Neural crest cell (in vitro differentiated cells): ENCODE measurements at regions not wholly inside any gene's neighbourhood (a gene's known extent, or its start where the extent isn't known, plus 50 kb on each side); places are given as distances from the start of the nearest gene placed in this dataset.
A peak's percentile ranks its signal among the peaks of the same experiment; 100 is the strongest.

ENCODE experiments used
- DNase-seq: peaks from one replicate; pipeline ENCODE4 v3.0.0; 2021; ENCODE audit warnings: low read depth, mixed read lengths, low spot score
- H3K27ac Mint-ChIP-seq: one replicate; pipeline ENCODE4 v1.8.0; 2021; ENCODE audit warnings: mild to moderate bottlenecking, mixed read lengths; ENCODE audit not compliant: unreplicated experiment
- H3K27me3 Mint-ChIP-seq: 2 replicates; pipeline ENCODE4 v1.8.0; 2021; ENCODE audit warnings: low read depth, mild to moderate bottlenecking, mixed read lengths
- H3K36me3 Mint-ChIP-seq: 2 replicates; pipeline ENCODE4 v1.8.0; 2021; ENCODE audit warnings: low read depth, mild to moderate bottlenecking, mixed read lengths
- H3K4me1 Mint-ChIP-seq: 2 replicates; pipeline ENCODE4 v1.8.0; 2021; ENCODE audit warnings: mixed read lengths
- H3K4me3 Mint-ChIP-seq: one replicate; pipeline ENCODE4 v1.8.0; 2021; ENCODE audit warnings: mild to moderate bottlenecking, mixed read lengths
- H3K9me3 Mint-ChIP-seq: 2 replicates; pipeline ENCODE4 v1.8.0; 2021; ENCODE audit warnings: mixed read lengths
- CTCF ChIP-seq: fragments of 200-600 bp; sonication (generic); conservative IDR thresholded peaks from 2 replicates; pipeline ENCODE4 v1.5.0; 2021; ENCODE audit warnings: antibody characterized with exemption, mild to moderate bottlenecking

- DNase-seq = no peak
- H3K27ac Mint-ChIP-seq = no peak overlapping the region
- peaks cover 2% of the 10 kb centered on the region for H3K9me3 Mint-ChIP-seq
- TF ChIP-seq CTCF = no peak
- no peak overlapping the region for H3K4me3 Mint-ChIP-seq
- no peaks in the 10 kb centered on the region for H3K27me3 Mint-ChIP-seq
- H3K36me3 Mint-ChIP-seq = peaks cover under 1% of the 10 kb centered on the region
- H3K4me1 Mint-ChIP-seq = peaks cover 25% of the 10 kb centered on the region
Observed at GRCh38 chr6:91434576-91434975, 847.7 kb upstream of the MAP3K7 start.

DNA sequence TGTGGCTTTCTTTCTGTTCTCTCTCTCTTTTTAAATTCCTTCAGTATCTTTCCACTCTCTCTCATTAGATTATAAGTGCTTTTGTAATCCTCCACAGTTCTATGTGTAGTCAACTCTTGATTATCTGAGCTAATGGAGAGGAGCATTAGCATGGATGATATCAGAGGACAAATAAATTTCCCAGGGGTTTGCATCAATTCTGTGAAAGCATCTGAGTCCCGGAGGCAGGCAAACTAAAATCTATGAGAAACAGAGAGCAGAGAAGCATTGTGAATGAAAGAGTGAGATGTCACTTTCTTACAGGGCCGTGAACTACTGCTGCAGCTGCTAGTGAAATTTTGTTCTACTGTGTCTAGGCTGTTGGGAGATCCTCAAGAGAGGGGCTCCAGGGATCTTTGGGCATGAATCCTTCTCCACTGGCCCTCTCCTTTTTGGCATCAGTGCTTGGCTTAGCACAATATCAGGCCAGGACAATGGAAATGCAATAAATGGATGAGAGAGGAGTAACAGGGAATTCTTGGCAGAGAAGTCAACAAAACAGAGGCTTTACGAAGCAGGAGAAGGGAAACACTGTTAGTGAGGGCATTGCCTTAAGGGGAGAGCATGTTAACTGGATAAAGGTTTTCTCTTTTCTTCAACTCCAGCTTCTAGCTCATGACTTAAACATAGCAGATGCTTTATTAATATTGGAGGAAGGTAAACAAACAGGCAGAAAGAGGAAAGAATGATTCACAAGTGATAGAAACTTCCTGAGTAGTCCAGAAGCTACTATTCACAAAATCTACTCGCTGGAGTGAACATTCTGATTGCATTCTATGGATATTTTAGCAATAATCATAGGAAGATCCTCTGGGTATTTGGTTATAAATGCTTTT is 847.0 kb upstream of the MAP3K7 start:
- no peak for DNase-seq
- no peaks in the 10 kb centered on the region for H3K9me3 Mint-ChIP-seq
- no peak for TF ChIP-seq CTCF
- H3K4me1 Mint-ChIP-seq = peaks cover 22% of the 10 kb centered on the region
- H3K27me3 Mint-ChIP-seq = no peaks in the 10 kb centered on the region
- no peak overlapping the region for H3K4me3 Mint-ChIP-seq
- peak overlapping the region; percentile 1 for H3K27ac Mint-ChIP-seq
- no peaks in the 10 kb centered on the region for H3K36me3 Mint-ChIP-seq

DNA sequence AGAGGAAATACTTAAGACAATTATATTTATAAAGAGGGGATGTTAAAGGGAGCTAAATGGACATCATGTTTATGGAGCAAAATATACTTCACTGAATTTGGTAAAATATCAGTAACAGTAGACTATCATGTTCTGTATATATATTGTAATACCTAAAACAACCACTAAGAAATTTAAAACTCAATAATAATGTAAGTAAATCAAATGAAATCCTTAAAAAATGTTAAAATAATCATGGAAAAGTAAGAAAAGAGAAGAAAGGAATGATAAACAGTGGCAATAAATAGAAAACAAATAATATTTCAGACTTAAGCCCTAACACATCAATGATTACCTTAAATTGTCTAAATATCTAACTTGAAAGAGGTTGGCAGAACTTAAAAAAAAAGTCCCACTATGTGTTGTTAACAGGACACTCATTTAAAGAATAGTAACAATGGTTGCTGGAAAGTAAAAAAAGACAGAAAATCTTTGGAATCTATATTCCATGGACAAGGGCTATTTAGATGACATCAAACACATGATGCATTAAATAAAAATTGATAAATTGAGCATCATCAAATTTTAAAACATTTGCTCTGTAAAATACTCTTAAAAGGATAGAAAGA is 842.2 kb upstream of the MAP3K7 start:
- Mint-ChIP-seq H3K9me3 (no peaks in the 10 kb centered on the region), H3K4me1 (peaks cover 6% of the 10 kb centered on the region), H3K4me3 (no peak overlapping the region), H3K36me3 (peaks cover 2% of the 10 kb centered on the region), H3K27me3 (no peaks in the 10 kb centered on the region), H3K27ac (no peak overlapping the region)
- no peak for DNase-seq
- peak; percentile 44 for TF ChIP-seq CTCF

DNA sequence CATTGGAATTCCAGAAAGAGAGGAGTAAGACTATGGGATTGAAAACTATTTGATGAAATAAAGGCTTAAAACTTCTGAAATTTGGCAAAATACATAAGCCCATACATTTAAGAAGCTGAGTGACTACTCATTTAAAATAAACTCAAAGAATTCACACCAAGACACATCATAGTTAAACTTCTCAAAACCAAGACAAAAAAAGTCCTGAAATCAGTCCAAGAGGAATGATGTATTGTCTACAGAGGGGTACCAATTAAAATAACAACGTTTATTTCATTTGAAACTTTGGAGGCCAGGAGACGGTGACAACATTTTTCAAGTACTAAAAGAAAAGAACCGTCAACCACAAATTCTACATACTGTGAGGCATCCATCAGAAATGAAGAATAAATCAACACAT is 841.4 kb upstream of the MAP3K7 start:
- H3K4me1 Mint-ChIP-seq = no peaks in the 10 kb centered on the region
- H3K9me3 Mint-ChIP-seq = no peaks in the 10 kb centered on the region
- no peak overlapping the region for H3K27ac Mint-ChIP-seq
- no peak for TF ChIP-seq CTCF
- H3K27me3 Mint-ChIP-seq = no peaks in the 10 kb centered on the region
- H3K36me3 Mint-ChIP-seq = peaks cover 2% of the 10 kb centered on the region
- no peak for DNase-seq
- H3K4me3 Mint-ChIP-seq = no peak overlapping the region

DNA sequence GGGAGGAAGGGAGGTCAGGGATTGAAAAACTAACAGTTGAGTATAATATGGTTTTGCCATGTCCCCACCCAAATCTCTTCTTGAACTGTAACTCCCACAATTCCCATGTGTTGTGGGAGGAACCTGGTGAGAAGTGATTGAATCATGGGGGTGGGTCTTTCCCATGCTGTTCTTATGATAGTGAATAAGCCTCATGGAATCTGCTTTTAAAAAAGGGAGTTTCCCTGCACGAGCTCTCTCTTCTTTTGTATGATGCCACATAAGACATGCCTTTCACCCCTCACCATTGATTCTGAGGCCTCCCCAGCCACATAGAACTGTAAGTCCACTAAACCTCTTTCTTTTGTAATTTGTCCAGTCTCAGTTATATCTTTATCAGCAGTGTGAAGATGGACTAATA is 833.4 kb upstream of the MAP3K7 start:
- Mint-ChIP-seq H3K36me3 (peaks cover 15% of the 10 kb centered on the region), H3K9me3 (peaks cover 16% of the 10 kb centered on the region), H3K27me3 (no peaks in the 10 kb centered on the region), H3K4me3 (no peak overlapping the region), H3K27ac (no peak overlapping the region), H3K4me1 (no peaks in the 10 kb centered on the region)
- TF ChIP-seq CTCF = no peak
- DNase-seq = no peak
